ENCODE measurements at regions not wholly inside any gene's neighbourhood (a gene's known extent, or its start where the extent isn't known, plus 50 kb on each side); places are given as distances from the start of the nearest gene placed in this dataset.

GRCh38 chr1:56137090-56137489, 442.3 kb downstream of the PLPP3 start:
- H3K4me1 ChIP-seq (ENCODE audit: control insufficient read depth in 1 of 2, insufficient read depth in 2 of 2, low read length in 2 of 2): peaks cover 2 to 3% of the 10 kb centered on the region in 2 experiments
- no peak overlapping the region for H3K23ac ChIP-seq (ENCODE audit: low read length)
- H3K27me3 ChIP-seq (ENCODE audit: insufficient read depth, low read length): no peaks in the 10 kb centered on the region
- H4K8ac ChIP-seq (ENCODE audit: low read depth, low read length): no peak overlapping the region
- H2AK5ac ChIP-seq (ENCODE audit: low read length): no peak overlapping the region
- DNase-seq: no peak
- no peak overlapping the region for H3K14ac ChIP-seq (ENCODE audit: low read length)
- H4K12ac ChIP-seq (ENCODE audit: low read depth, low read length): no peak overlapping the region
- H3K4me3 ChIP-seq (ENCODE audit: low read depth, low read length): no peak overlapping the region
- WGBS (ENCODE audit: extremely low coverage, insufficient coverage, insufficient read length): no CpG with 5 or more reads among the region's 4 CpGs
- peak overlapping the region; percentile 2 for H4K91ac ChIP-seq (ENCODE audit: low read depth, low read length)
- H3K9me3 ChIP-seq (ENCODE audit: insufficient read depth, low read depth, low read length): no peaks in the 10 kb centered on the region
- no peaks in the 10 kb centered on the region for H3K36me3 ChIP-seq (ENCODE audit: control insufficient read depth in 1 of 2, insufficient read depth in 2 of 2, low read length in 2 of 2)
- H3K4me2 ChIP-seq (ENCODE audit: low read length): no peak overlapping the region
- peaks cover 5% of the 10 kb centered on the region for H3K79me1 ChIP-seq (ENCODE audit: low read length)
- H3K9ac ChIP-seq (ENCODE audit: low read length): no peak overlapping the region
- no peak overlapping the region for H2AFZ ChIP-seq (ENCODE audit: insufficient read depth, low read length, poor library complexity)
- H3K79me2 ChIP-seq (ENCODE audit: control insufficient read depth, insufficient read depth, low read length, poor library complexity): no peaks in the 10 kb centered on the region
- H2BK120ac ChIP-seq (ENCODE audit: insufficient read depth, low read length, poor library complexity): no peak overlapping the region
- H3K27ac ChIP-seq (ENCODE audit: low read depth, low read length): no peak overlapping the region
- H3K18ac ChIP-seq (ENCODE audit: low read length): no peak overlapping the region
- no peak overlapping the region for H3K4ac ChIP-seq (ENCODE audit: low read depth, low read length)
- H2BK5ac ChIP-seq (ENCODE audit: low read depth, low read length, poor library complexity): no peak overlapping the region
- H2BK12ac ChIP-seq (ENCODE audit: low read length): peak overlapping the region; percentile 54

- Histone ChIP-seq H3K9me3 (ENCODE audit: insufficient read depth, low read depth, low read length) (no peaks in the 10 kb centered on the region), H3K9ac (ENCODE audit: low read length) (no peak overlapping the region), H4K12ac (ENCODE audit: low read depth, low read length) (no peak overlapping the region), H3K14ac (ENCODE audit: low read length) (no peak overlapping the region), H3K23ac (ENCODE audit: low read length) (no peak overlapping the region), H2BK120ac (ENCODE audit: insufficient read depth, low read length, poor library complexity) (no peak overlapping the region), H4K8ac (ENCODE audit: low read depth, low read length) (no peak overlapping the region), H3K4me3 (ENCODE audit: low read depth, low read length) (no peak overlapping the region), H3K79me2 (ENCODE audit: control insufficient read depth, insufficient read depth, low read length, poor library complexity) (no peaks in the 10 kb centered on the region), H2AFZ (ENCODE audit: insufficient read depth, low read length, poor library complexity) (no peak overlapping the region), H2BK12ac (ENCODE audit: low read length) (no peak overlapping the region), H3K27me3 (ENCODE audit: insufficient read depth, low read length) (no peaks in the 10 kb centered on the region), H3K79me1 (ENCODE audit: low read length) (peaks cover 3% of the 10 kb centered on the region), H3K36me3 (ENCODE audit: control insufficient read depth in 1 of 2, insufficient read depth in 2 of 2, low read length in 2 of 2) (no peaks in the 10 kb centered on the region), H3K4me2 (ENCODE audit: low read length) (no peak overlapping the region), H4K91ac (ENCODE audit: low read depth, low read length) (no peak overlapping the region), H3K27ac (ENCODE audit: low read depth, low read length) (no peak overlapping the region), H2BK5ac (ENCODE audit: low read depth, low read length, poor library complexity) (no peak overlapping the region), H3K4ac (ENCODE audit: low read depth, low read length) (no peak overlapping the region), H3K4me1 (ENCODE audit: control insufficient read depth in 1 of 2, insufficient read depth in 2 of 2, low read length in 2 of 2) (peaks cover 2 to 3% of the 10 kb centered on the region in 2 experiments), H2AK5ac (ENCODE audit: low read length) (no peak overlapping the region), H3K18ac (ENCODE audit: low read length) (no peak overlapping the region)
- no peak for DNase-seq
Observed at GRCh38 chr1:56135864-56136147, 443.6 kb downstream of the PLPP3 start.

GRCh38 chr1:56135069-56135863, 444.1 kb downstream of the PLPP3 start:
- no peak overlapping the region for H4K8ac ChIP-seq (ENCODE audit: low read depth, low read length)
- no peak overlapping the region for H3K18ac ChIP-seq (ENCODE audit: low read length)
- H4K12ac ChIP-seq (ENCODE audit: low read depth, low read length): no peak overlapping the region
- no peaks in the 10 kb centered on the region for H3K79me2 ChIP-seq (ENCODE audit: control insufficient read depth, insufficient read depth, low read length, poor library complexity)
- no peak overlapping the region for H3K4ac ChIP-seq (ENCODE audit: low read depth, low read length)
- no peak overlapping the region for H2BK120ac ChIP-seq (ENCODE audit: insufficient read depth, low read length, poor library complexity)
- no peaks in the 10 kb centered on the region for H3K9me3 ChIP-seq (ENCODE audit: insufficient read depth, low read depth, low read length)
- no peaks in the 10 kb centered on the region for H3K36me3 ChIP-seq (ENCODE audit: control insufficient read depth in 1 of 2, insufficient read depth in 2 of 2, low read length in 2 of 2)
- H4K91ac ChIP-seq (ENCODE audit: low read depth, low read length): no peak overlapping the region
- no peak overlapping the region for H2AFZ ChIP-seq (ENCODE audit: insufficient read depth, low read length, poor library complexity)
- peaks cover 2 to 3% of the 10 kb centered on the region in 2 experiments for H3K4me1 ChIP-seq (ENCODE audit: control insufficient read depth in 1 of 2, insufficient read depth in 2 of 2, low read length in 2 of 2)
- H2AK5ac ChIP-seq (ENCODE audit: low read length): no peak overlapping the region
- no peak overlapping the region for H3K14ac ChIP-seq (ENCODE audit: low read length)
- peak; percentile 13 to 59 for DNase-seq
- peaks cover 3% of the 10 kb centered on the region for H3K79me1 ChIP-seq (ENCODE audit: low read length)
- H2BK5ac ChIP-seq (ENCODE audit: low read depth, low read length, poor library complexity): no peak overlapping the region
- no peak overlapping the region for H3K9ac ChIP-seq (ENCODE audit: low read length)
- no peak overlapping the region for H3K27ac ChIP-seq (ENCODE audit: low read depth, low read length)
- no peak overlapping the region for H3K4me3 ChIP-seq (ENCODE audit: low read depth, low read length)
- no peak overlapping the region for H2BK12ac ChIP-seq (ENCODE audit: low read length)
- H3K27me3 ChIP-seq (ENCODE audit: insufficient read depth, low read length): no peaks in the 10 kb centered on the region
- no peak overlapping the region for H3K4me2 ChIP-seq (ENCODE audit: low read length)
- no CpG with 5 or more reads among the region's 5 CpGs for WGBS (ENCODE audit: extremely low coverage, insufficient coverage, insufficient read length)
- H3K23ac ChIP-seq (ENCODE audit: low read length): no peak overlapping the region

GRCh38 chr1:56133522-56134472, 445.6 kb downstream of the PLPP3 start:
- Histone ChIP-seq H3K79me1 (ENCODE audit: low read length) (peaks cover 3% of the 10 kb centered on the region), H2AFZ (ENCODE audit: insufficient read depth, low read length, poor library complexity) (no peak overlapping the region), H3K4me2 (ENCODE audit: low read length) (no peak overlapping the region), H3K23ac (ENCODE audit: low read length) (no peak overlapping the region), H3K9me3 (ENCODE audit: insufficient read depth, low read depth, low read length) (no peaks in the 10 kb centered on the region), H3K14ac (ENCODE audit: low read length) (no peak overlapping the region), H3K4me1 (ENCODE audit: control insufficient read depth in 1 of 2, insufficient read depth in 2 of 2, low read length in 2 of 2) (peaks cover 2 to 3% of the 10 kb centered on the region in 2 experiments), H3K27ac (ENCODE audit: low read depth, low read length) (no peak overlapping the region), H3K27me3 (ENCODE audit: insufficient read depth, low read length) (no peaks in the 10 kb centered on the region), H2AK5ac (ENCODE audit: low read length) (no peak overlapping the region), H2BK120ac (ENCODE audit: insufficient read depth, low read length, poor library complexity) (no peak overlapping the region), H3K79me2 (ENCODE audit: control insufficient read depth, insufficient read depth, low read length, poor library complexity) (no peaks in the 10 kb centered on the region), H2BK5ac (ENCODE audit: low read depth, low read length, poor library complexity) (no peak overlapping the region), H4K91ac (ENCODE audit: low read depth, low read length) (no peak overlapping the region), H3K36me3 (ENCODE audit: control insufficient read depth in 1 of 2, insufficient read depth in 2 of 2, low read length in 2 of 2) (no peaks in the 10 kb centered on the region), H2BK12ac (ENCODE audit: low read length) (no peak overlapping the region), H3K9ac (ENCODE audit: low read length) (no peak overlapping the region), H3K4me3 (ENCODE audit: low read depth, low read length) (no peak overlapping the region), H4K12ac (ENCODE audit: low read depth, low read length) (no peak overlapping the region), H3K18ac (ENCODE audit: low read length) (no peak overlapping the region), H3K4ac (ENCODE audit: low read depth, low read length) (no peak overlapping the region), H4K8ac (ENCODE audit: low read depth, low read length) (no peak overlapping the region)
- no peak for DNase-seq
- WGBS (ENCODE audit: extremely low coverage, insufficient coverage, insufficient read length): no CpG with 5 or more reads among the region's 7 CpGs

All from trophoblast cell (in vitro differentiated cells and primary cell).